ENCODE measurements at regions not wholly inside any gene's neighbourhood (a gene's known extent, or its start where the extent isn't known, plus 50 kb on each side); places are given as distances from the start of the nearest gene placed in this dataset.

GRCh38 chr12:124082012-124082411 is 109.0 kb downstream of the ZNF664 start:
- DNase-seq (ENCODE audit: low read depth) = no peak
- no peak overlapping the region for H3K4me3 ChIP-seq (ENCODE audit: low read depth, low read length)
- TF ChIP-seq CTCF (IDR thresholded peaks at IDR 0.05; ENCODE audit: low read depth, low read length, missing control alignments) = no peak

- no peak overlapping the region for H3K4me3 ChIP-seq (ENCODE audit: low read depth, low read length)
- TF ChIP-seq CTCF (IDR thresholded peaks at IDR 0.05; ENCODE audit: low read depth, low read length, missing control alignments) = no peak
- DNase-seq (ENCODE audit: low read depth) = no peak
Measured at GRCh38 chr12:124082687-124083086, 109.7 kb downstream of the ZNF664 start.

GRCh38 chr12:124083708-124084107 is 110.7 kb downstream of the ZNF664 start:
- no peak for TF ChIP-seq CTCF (IDR thresholded peaks at IDR 0.05; ENCODE audit: low read depth, low read length, missing control alignments)
- DNase-seq (ENCODE audit: low read depth) = no peak
- no peak overlapping the region for H3K4me3 ChIP-seq (ENCODE audit: low read depth, low read length)

GRCh38 chr12:124085419-124086296 is 112.6 kb downstream of the ZNF664 start:
- no peak for TF ChIP-seq CTCF (IDR thresholded peaks at IDR 0.05; ENCODE audit: low read depth, low read length, missing control alignments)
- no peak for DNase-seq (ENCODE audit: low read depth)
- H3K4me3 ChIP-seq (ENCODE audit: low read depth, low read length) = no peak overlapping the region

- TF ChIP-seq CTCF (IDR thresholded peaks at IDR 0.05; ENCODE audit: low read depth, low read length, missing control alignments) = no peak
- no peak overlapping the region for H3K4me3 ChIP-seq (ENCODE audit: low read depth, low read length)
- DNase-seq (ENCODE audit: low read depth) = no peak
Measured at GRCh38 chr12:124086299-124086898, 113.4 kb downstream of the ZNF664 start.

- DNase-seq (ENCODE audit: low read depth) = no peak
Measured at GRCh38 chr12:124087266-124088051, 114.4 kb downstream of the ZNF664 start.

More at GRCh38 chr12:124087266-124088051, 114.4 kb downstream of the ZNF664 start:
- no peak overlapping the region for H3K4me3 ChIP-seq (ENCODE audit: low read depth, low read length)
- no peak for TF ChIP-seq CTCF (IDR thresholded peaks at IDR 0.05; ENCODE audit: low read depth, low read length, missing control alignments)

Measured in GM12864 (cell line).